ENCODE measurements at regions not wholly inside any gene's neighbourhood (a gene's known extent, or its start where the extent isn't known, plus 50 kb on each side); places are given as distances from the start of the nearest gene placed in this dataset.

- no peak for TF ChIP-seq CTCF (IDR thresholded peaks at IDR 0.05; ENCODE audit: unreplicated experiment)
- Mint-ChIP-seq H3K27me3 (peaks cover 3% of the 10 kb centered on the region), H3K9me3 (ENCODE audit: low read depth) (no peaks in the 10 kb centered on the region), H3K4me1 (ENCODE audit: low read depth) (peaks cover 1% of the 10 kb centered on the region), H3K27ac (no peak overlapping the region), H3K4me3 (ENCODE audit: low read depth) (no peak overlapping the region), H3K36me3 (ENCODE audit: insufficient read depth) (no peaks in the 10 kb centered on the region)
- no peak for DNase-seq (ENCODE audit: low spot score, unreplicated experiment)
These were observed 257.2 kb downstream of the TXNL1 start for GRCh38 chr18:56381196-56381595.

- TF ChIP-seq CTCF (IDR thresholded peaks at IDR 0.05; ENCODE audit: unreplicated experiment) = no peak
- no peak overlapping the region for H3K27ac Mint-ChIP-seq
These were observed 257.7 kb downstream of the TXNL1 start for GRCh38 chr18:56380685-56381084.

GRCh38 chr18:56379256-56379655 lies 259.1 kb downstream of the TXNL1 start:
- no peak overlapping the region for H3K27ac Mint-ChIP-seq
- no peak for TF ChIP-seq CTCF (IDR thresholded peaks at IDR 0.05; ENCODE audit: unreplicated experiment)
- H3K27me3 Mint-ChIP-seq = peaks cover 6% of the 10 kb centered on the region

More at GRCh38 chr18:56380685-56381084, 257.7 kb downstream of the TXNL1 start:
- H3K36me3 Mint-ChIP-seq (ENCODE audit: insufficient read depth) = no peaks in the 10 kb centered on the region
- no peak for DNase-seq (ENCODE audit: low spot score, unreplicated experiment)
- H3K9me3 Mint-ChIP-seq (ENCODE audit: low read depth) = no peaks in the 10 kb centered on the region
- peaks cover 1% of the 10 kb centered on the region for H3K4me1 Mint-ChIP-seq (ENCODE audit: low read depth)
- H3K27me3 Mint-ChIP-seq = peaks cover 8% of the 10 kb centered on the region
- H3K4me3 Mint-ChIP-seq (ENCODE audit: low read depth) = no peak overlapping the region

GRCh38 chr18:56377231-56377630 lies 261.2 kb downstream of the TXNL1 start:
- no peaks in the 10 kb centered on the region for H3K9me3 Mint-ChIP-seq (ENCODE audit: low read depth)
- H3K27ac Mint-ChIP-seq = no peak overlapping the region
- H3K36me3 Mint-ChIP-seq (ENCODE audit: insufficient read depth) = no peaks in the 10 kb centered on the region
- peaks cover 6% of the 10 kb centered on the region for H3K27me3 Mint-ChIP-seq
- DNase-seq (ENCODE audit: low spot score, unreplicated experiment) = no peak
- H3K4me3 Mint-ChIP-seq (ENCODE audit: low read depth) = no peak overlapping the region
- no peak for TF ChIP-seq CTCF (IDR thresholded peaks at IDR 0.05; ENCODE audit: unreplicated experiment)
- H3K4me1 Mint-ChIP-seq (ENCODE audit: low read depth) = peaks cover 1% of the 10 kb centered on the region

More at GRCh38 chr18:56379256-56379655, 259.1 kb downstream of the TXNL1 start:
- no peak for DNase-seq (ENCODE audit: low spot score, unreplicated experiment)
- Mint-ChIP-seq H3K9me3 (ENCODE audit: low read depth) (no peaks in the 10 kb centered on the region), H3K36me3 (ENCODE audit: insufficient read depth) (no peaks in the 10 kb centered on the region), H3K4me3 (ENCODE audit: low read depth) (no peak overlapping the region), H3K4me1 (ENCODE audit: low read depth) (peaks cover 1% of the 10 kb centered on the region)

- H3K9me3 Mint-ChIP-seq (ENCODE audit: low read depth) = no peaks in the 10 kb centered on the region
- no peak overlapping the region for H3K4me3 Mint-ChIP-seq (ENCODE audit: low read depth)
- H3K36me3 Mint-ChIP-seq (ENCODE audit: insufficient read depth) = no peaks in the 10 kb centered on the region
- no peak for DNase-seq (ENCODE audit: low spot score, unreplicated experiment)
- TF ChIP-seq CTCF (IDR thresholded peaks at IDR 0.05; ENCODE audit: unreplicated experiment) = no peak
- H3K27ac Mint-ChIP-seq = no peak overlapping the region
- peaks cover 6% of the 10 kb centered on the region for H3K27me3 Mint-ChIP-seq
- peaks cover 1% of the 10 kb centered on the region for H3K4me1 Mint-ChIP-seq (ENCODE audit: low read depth)
These were observed 264.3 kb downstream of the TXNL1 start for GRCh38 chr18:56374007-56374655.

All from progenitor cell of endocrine pancreas (in vitro differentiated cells).